Panc1 (cell line): ENCODE measurements at regions not wholly inside any gene's neighbourhood (a gene's known extent, or its start where the extent isn't known, plus 50 kb on each side); places are given as distances from the start of the nearest gene placed in this dataset.

ENCODE experiments used
- ATAC-seq: fragments of 200-7000 bp; cut with Tn5 transposase; 2 replicates; pipeline ENCODE4 v1.9.1; 2020; ENCODE audit warnings: mild to moderate bottlenecking, moderate library complexity
- BruUV-seq: library from RNA; stranded (reverse); fragments of 400-500 nt; replicated peaks from 2 replicates; lab custom pipeline; 2021; lab: Mats Ljungman, UMichigan
- CTCF ChIA-PET: fragments of 300-600 bp; sonication (Branson Sonifier 250); formaldehyde crosslinking; loops from one replicate; lab custom pipeline; 2022; ENCODE audit warnings: antibody characterized with exemption; lab: Charles Lee
- POLR2A ChIA-PET: fragments of 300-600 bp; sonication (Branson Sonifier 250); formaldehyde crosslinking; loops from one replicate; lab custom pipeline; 2022; ENCODE audit warnings: antibody characterized with exemption; lab: Charles Lee
- DNase-seq: peaks from one replicate; pipeline ENCODE4 v3.0.0-alpha.2; 2010; ENCODE audit warnings: low read depth, low spot score
- H3K27ac ChIP-seq: 2 replicates; pipeline ENCODE4 v1.5.1; 2011; ENCODE audit warnings: mild to moderate bottlenecking, low read length, inconsistent platforms
- H3K27me3 ChIP-seq: fragments of 200-500 bp; sonication (Bioruptor generic); 2 replicates; pipeline ENCODE4 v1.6.0; 2014; ENCODE audit warnings: low read length, inconsistent platforms; ENCODE audit not compliant: control insufficient read depth, insufficient read depth
- H3K36me3 ChIP-seq: fragments of 200-500 bp; sonication (Bioruptor generic); 2 replicates; pipeline ENCODE4 v1.5.1; 2014; ENCODE audit warnings: inconsistent platforms, mild to moderate bottlenecking, low read length, moderate library complexity; ENCODE audit not compliant: control insufficient read depth, insufficient read depth
- H3K4me1 ChIP-seq: 2 replicates; pipeline ENCODE4 v1.5.1; 2011; ENCODE audit warnings: inconsistent platforms, mild to moderate bottlenecking, low read length, moderate library complexity; ENCODE audit not compliant: control insufficient read depth, insufficient read depth
- H3K4me3 ChIP-seq, 2 experiments: 2 replicates each; pipeline ENCODE4 v1.5.1; 2011 to 2012; ENCODE audit warnings: low read depth in 2 of 2, low read length in 2 of 2, mild to moderate bottlenecking in 2 of 2, inconsistent platforms in 1 of 2, moderate library complexity in 1 of 2
- H3K9me3 ChIP-seq: fragments of 200-500 bp; sonication (Bioruptor generic); 2 replicates; pipeline ENCODE4 v1.5.1; 2014; ENCODE audit warnings: low read depth, mild to moderate bottlenecking, inconsistent platforms, low read length, moderate library complexity; ENCODE audit not compliant: control insufficient read depth, insufficient read depth
- POLR2AphosphoS5 ChIP-seq: IDR thresholded peaks from 2 replicates; pipeline ENCODE4 v1.6.1; 2012; ENCODE audit warnings: mild to moderate bottlenecking, low read depth, low read length, moderate library complexity
- SIN3A ChIP-seq: IDR thresholded peaks from 2 replicates; pipeline ENCODE4 v1.6.1; 2012; ENCODE audit warnings: low read depth, mild to moderate bottlenecking, low read length, moderate library complexity, borderline replicate concordance; ENCODE audit not compliant: insufficient read depth
- TCF7L2 ChIP-seq: IDR thresholded peaks from 2 replicates; pipeline ENCODE4 v1.6.1; 2011; ENCODE audit warnings: mild to moderate bottlenecking, low read depth, low read length, inconsistent platforms
- in situ Hi-C: cut with HindIII; loops from 2 replicates; pipeline ENCODE4 v1.10.0; 2016; ENCODE audit warnings: low sequenced_read_pairs, low pct_unique_long_range_greater_than_20kb
- intact Hi-C: fragments of 100-400 bp; cut with micrococcal nuclease; formaldehyde crosslinking; loops from one replicate; pipeline ENCODE4 v1.10.0; 2022; ENCODE audit not compliant: unreplicated experiment
- TF ChIP-seq, protein P1 (sequence below), 2 experiments: IDR thresholded peaks; 2 replicates each; pipeline ENCODE4 v1.6.1; 2011 to 2012; ENCODE audit warnings: low read depth in 2 of 2, control low read depth in 1 of 2, low read length in 1 of 2, mild to moderate bottlenecking in 1 of 2, moderate library complexity in 1 of 2; ENCODE audit not compliant: insufficient read depth in 1 of 2
- TF ChIP-seq, protein P2 (sequence below): fragments of 450-650 bp; IDR thresholded peaks from 2 replicates; pipeline ENCODE4 v1.5.1; 2017; ENCODE audit warnings: mild to moderate bottlenecking

DNA sequence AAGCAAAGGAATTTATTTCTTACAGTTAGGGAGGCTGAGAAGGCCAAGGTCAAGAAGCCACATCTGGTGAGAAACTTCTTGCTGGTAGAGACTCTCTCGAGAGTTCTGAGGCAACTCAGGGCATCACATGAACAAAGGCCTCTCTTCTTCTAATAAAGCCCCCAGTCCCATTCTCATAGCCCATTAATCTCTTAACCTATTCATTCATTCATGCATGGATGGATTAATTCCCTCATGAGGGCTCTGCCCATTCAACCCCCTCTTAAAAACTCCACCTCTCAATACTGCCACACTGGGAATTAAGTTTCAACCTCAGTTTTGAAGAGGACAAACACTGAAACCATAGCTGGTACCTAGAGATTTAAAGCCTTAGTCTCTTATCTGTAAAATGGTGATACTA, 217.9 kb upstream of the SPTLC3 start:
- CTCF ChIA-PET: no interaction called here
- Histone ChIP-seq H3K27me3 (no peaks in the 10 kb centered on the region), H3K4me1 (no peaks in the 10 kb centered on the region), H3K27ac (no peak overlapping the region), H3K9me3 (no peaks in the 10 kb centered on the region), H3K36me3 (no peaks in the 10 kb centered on the region), H3K4me3 (no peak overlapping the region)
- no peak for DNase-seq
- in situ Hi-C loops: no loop called here
- no TSS peak for BruUV-seq
- intact Hi-C loops: no loop called here
- POLR2A ChIA-PET: no interaction called here
- ATAC-seq: no peak
- no peak for TF ChIP-seq SIN3A
- TF ChIP-seq TCF7L2: no peak
- TF ChIP-seq, protein P1, sequence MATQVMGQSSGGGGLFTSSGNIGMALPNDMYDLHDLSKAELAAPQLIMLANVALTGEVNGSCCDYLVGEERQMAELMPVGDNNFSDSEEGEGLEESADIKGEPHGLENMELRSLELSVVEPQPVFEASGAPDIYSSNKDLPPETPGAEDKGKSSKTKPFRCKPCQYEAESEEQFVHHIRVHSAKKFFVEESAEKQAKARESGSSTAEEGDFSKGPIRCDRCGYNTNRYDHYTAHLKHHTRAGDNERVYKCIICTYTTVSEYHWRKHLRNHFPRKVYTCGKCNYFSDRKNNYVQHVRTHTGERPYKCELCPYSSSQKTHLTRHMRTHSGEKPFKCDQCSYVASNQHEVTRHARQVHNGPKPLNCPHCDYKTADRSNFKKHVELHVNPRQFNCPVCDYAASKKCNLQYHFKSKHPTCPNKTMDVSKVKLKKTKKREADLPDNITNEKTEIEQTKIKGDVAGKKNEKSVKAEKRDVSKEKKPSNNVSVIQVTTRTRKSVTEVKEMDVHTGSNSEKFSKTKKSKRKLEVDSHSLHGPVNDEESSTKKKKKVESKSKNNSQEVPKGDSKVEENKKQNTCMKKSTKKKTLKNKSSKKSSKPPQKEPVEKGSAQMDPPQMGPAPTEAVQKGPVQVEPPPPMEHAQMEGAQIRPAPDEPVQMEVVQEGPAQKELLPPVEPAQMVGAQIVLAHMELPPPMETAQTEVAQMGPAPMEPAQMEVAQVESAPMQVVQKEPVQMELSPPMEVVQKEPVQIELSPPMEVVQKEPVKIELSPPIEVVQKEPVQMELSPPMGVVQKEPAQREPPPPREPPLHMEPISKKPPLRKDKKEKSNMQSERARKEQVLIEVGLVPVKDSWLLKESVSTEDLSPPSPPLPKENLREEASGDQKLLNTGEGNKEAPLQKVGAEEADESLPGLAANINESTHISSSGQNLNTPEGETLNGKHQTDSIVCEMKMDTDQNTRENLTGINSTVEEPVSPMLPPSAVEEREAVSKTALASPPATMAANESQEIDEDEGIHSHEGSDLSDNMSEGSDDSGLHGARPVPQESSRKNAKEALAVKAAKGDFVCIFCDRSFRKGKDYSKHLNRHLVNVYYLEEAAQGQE (IDR thresholded peaks at IDR 0.05; ENCODE audit: insufficient read depth in 1 of 2, low read depth in 2 of 2, low read length in 1 of 2): no peak
- TF ChIP-seq, protein P2, sequence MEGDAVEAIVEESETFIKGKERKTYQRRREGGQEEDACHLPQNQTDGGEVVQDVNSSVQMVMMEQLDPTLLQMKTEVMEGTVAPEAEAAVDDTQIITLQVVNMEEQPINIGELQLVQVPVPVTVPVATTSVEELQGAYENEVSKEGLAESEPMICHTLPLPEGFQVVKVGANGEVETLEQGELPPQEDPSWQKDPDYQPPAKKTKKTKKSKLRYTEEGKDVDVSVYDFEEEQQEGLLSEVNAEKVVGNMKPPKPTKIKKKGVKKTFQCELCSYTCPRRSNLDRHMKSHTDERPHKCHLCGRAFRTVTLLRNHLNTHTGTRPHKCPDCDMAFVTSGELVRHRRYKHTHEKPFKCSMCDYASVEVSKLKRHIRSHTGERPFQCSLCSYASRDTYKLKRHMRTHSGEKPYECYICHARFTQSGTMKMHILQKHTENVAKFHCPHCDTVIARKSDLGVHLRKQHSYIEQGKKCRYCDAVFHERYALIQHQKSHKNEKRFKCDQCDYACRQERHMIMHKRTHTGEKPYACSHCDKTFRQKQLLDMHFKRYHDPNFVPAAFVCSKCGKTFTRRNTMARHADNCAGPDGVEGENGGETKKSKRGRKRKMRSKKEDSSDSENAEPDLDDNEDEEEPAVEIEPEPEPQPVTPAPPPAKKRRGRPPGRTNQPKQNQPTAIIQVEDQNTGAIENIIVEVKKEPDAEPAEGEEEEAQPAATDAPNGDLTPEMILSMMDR: no peak

DNA sequence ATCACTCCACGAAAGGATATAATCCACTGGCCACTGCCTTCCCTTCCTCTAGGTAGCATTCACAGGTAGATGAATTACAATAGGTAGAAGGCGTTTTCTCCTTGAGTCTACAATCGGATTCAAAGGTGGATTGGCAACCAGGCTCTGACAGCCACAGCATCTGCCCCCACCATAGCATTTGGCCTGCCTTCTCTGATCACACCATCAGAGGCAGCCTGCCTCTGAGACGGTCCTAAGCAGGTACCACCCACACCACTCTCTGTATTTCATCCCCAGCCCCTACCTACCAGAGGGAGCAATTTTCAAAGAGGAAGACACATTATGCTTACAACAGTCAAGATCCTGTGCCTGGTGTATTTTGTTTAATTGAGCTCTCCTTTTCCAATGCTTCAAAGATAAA, 210.5 kb upstream of the SPTLC3 start:
- ChIA-PET POLR2A (no interaction called here), CTCF (no interaction called here)
- BruUV-seq: no TSS peak
- ATAC-seq: no peak
- Histone ChIP-seq H3K9me3 (no peaks in the 10 kb centered on the region), H3K27ac (no peak overlapping the region), H3K4me1 (no peaks in the 10 kb centered on the region), H3K4me3 (no peak overlapping the region), H3K36me3 (no peaks in the 10 kb centered on the region), H3K27me3 (no peaks in the 10 kb centered on the region)
- in situ Hi-C loops: no loop called here
- DNase-seq: no peak
- TF ChIP-seq TCF7L2 (no peak), POLR2AphosphoS5 (no peak), SIN3A (no peak)
- TF ChIP-seq, protein P2: no peak
- TF ChIP-seq, protein P1 (IDR thresholded peaks at IDR 0.05; ENCODE audit: insufficient read depth in 1 of 2, low read depth in 2 of 2, low read length in 1 of 2): no peak
- intact Hi-C loops: no loop called here
